ENCODE measurements at regions not wholly inside any gene's neighbourhood (a gene's known extent, or its start where the extent isn't known, plus 50 kb on each side); places are given as distances from the start of the nearest gene placed in this dataset.

DNA sequence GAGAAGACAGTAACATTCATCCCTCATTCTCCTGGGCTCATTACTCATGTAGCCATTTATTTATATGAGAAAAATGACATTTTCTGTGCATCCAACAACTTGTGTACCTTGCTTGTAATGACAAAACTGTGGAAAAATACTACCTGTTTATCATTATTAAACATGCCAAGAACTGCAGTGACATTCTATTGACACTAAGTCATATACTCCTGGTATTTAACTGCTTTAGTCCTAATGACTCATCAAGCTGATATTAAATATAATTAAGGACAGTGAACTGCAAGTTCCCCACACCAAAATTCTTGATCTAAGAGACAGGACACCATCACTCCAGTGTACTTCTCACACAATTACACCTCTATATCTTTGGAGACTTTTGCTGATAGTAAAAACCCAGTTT is 1328.7 kb upstream of the RAG2 start:
- H3K27me3 Mint-ChIP-seq (ENCODE audit: low read depth) = no peaks in the 10 kb centered on the region
- TF ChIP-seq, protein P1, sequence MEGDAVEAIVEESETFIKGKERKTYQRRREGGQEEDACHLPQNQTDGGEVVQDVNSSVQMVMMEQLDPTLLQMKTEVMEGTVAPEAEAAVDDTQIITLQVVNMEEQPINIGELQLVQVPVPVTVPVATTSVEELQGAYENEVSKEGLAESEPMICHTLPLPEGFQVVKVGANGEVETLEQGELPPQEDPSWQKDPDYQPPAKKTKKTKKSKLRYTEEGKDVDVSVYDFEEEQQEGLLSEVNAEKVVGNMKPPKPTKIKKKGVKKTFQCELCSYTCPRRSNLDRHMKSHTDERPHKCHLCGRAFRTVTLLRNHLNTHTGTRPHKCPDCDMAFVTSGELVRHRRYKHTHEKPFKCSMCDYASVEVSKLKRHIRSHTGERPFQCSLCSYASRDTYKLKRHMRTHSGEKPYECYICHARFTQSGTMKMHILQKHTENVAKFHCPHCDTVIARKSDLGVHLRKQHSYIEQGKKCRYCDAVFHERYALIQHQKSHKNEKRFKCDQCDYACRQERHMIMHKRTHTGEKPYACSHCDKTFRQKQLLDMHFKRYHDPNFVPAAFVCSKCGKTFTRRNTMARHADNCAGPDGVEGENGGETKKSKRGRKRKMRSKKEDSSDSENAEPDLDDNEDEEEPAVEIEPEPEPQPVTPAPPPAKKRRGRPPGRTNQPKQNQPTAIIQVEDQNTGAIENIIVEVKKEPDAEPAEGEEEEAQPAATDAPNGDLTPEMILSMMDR (IDR thresholded peaks at IDR 0.05) = no peak
- H3K27ac Mint-ChIP-seq (ENCODE audit: unreplicated experiment) = no peak overlapping the region
- no peaks in the 10 kb centered on the region for H3K36me3 Mint-ChIP-seq (ENCODE audit: low read depth)
- DNase-seq (ENCODE audit: low spot score) = no peak
- H3K9me3 Mint-ChIP-seq (ENCODE audit: low read depth) = peaks cover 10% of the 10 kb centered on the region
- peaks cover 4% of the 10 kb centered on the region for H3K4me1 Mint-ChIP-seq (ENCODE audit: low read depth)
- H3K4me3 Mint-ChIP-seq (ENCODE audit: unreplicated experiment) = no peak overlapping the region

DNA sequence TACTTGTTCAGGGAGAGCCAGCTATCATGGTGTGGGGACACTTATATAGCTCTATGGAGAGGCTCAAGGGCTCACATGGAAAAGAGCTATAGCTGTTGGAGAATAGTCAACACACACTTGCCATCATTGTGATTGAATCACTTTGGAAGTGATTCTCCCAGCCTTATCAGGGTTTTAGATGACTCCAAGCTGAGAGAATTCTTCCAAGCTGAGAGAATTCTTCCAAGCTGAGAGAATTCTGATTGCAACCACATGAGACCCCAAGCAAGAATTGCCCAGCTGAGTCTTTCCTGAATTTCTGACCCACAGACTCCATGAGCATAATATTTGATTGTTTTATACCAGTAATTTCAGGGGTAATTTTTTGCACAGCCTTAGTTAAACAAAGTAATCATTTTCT is 1318.3 kb upstream of the RAG2 start:
- Mint-ChIP-seq H3K4me3 (ENCODE audit: unreplicated experiment) (no peak overlapping the region), H3K9me3 (ENCODE audit: low read depth) (no peaks in the 10 kb centered on the region), H3K36me3 (ENCODE audit: low read depth) (no peaks in the 10 kb centered on the region), H3K27me3 (ENCODE audit: low read depth) (no peaks in the 10 kb centered on the region), H3K27ac (ENCODE audit: unreplicated experiment) (no peak overlapping the region), H3K4me1 (ENCODE audit: low read depth) (peaks cover 6% of the 10 kb centered on the region)
- DNase-seq (ENCODE audit: low spot score) = no peak
- TF ChIP-seq, protein P1 (IDR thresholded peaks at IDR 0.05) = no peak

DNA sequence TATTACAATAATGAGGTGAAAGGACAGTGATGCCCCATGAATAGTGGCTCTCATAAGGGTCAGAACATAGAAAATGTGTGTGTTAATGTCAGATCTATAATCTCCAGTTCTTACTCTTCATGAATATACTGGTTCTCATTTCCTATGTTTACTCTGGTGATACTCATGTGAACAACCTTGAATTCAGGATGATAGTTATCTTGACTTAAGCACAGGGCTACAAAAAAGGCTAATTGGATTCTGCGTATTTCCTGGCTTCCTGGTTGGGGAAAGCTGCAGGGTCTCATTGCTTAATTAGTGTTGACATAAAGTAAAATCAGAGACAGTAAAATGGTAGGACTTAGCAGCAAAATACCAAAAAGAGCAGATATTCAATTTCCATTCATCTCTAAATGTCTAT is 1316.8 kb upstream of the RAG2 start:
- Mint-ChIP-seq H3K27me3 (ENCODE audit: low read depth) (no peaks in the 10 kb centered on the region), H3K4me1 (ENCODE audit: low read depth) (peaks cover 6% of the 10 kb centered on the region), H3K9me3 (ENCODE audit: low read depth) (no peaks in the 10 kb centered on the region), H3K4me3 (ENCODE audit: unreplicated experiment) (no peak overlapping the region), H3K27ac (ENCODE audit: unreplicated experiment) (no peak overlapping the region), H3K36me3 (ENCODE audit: low read depth) (no peaks in the 10 kb centered on the region)
- DNase-seq (ENCODE audit: low spot score) = no peak
- TF ChIP-seq, protein P1 (IDR thresholded peaks at IDR 0.05) = no peak

DNA sequence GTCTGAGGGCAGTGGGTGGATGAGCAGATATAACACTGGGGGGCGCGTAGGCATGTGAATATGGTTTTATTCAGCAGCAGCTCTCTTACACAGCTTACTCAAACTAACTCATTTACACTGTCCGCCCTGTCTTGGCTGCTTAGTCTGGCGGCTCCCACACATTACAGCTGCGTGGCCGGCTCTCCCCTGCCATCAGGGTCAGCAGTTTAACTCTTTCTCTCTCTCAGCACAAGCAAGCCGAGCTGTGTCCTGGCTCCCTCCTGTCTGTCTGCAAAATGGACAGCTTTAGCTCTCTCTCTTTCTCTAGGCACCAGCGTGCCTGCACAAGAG is 1310.1 kb upstream of the RAG2 start:
- H3K27me3 Mint-ChIP-seq (ENCODE audit: low read depth) = no peaks in the 10 kb centered on the region

DNA sequence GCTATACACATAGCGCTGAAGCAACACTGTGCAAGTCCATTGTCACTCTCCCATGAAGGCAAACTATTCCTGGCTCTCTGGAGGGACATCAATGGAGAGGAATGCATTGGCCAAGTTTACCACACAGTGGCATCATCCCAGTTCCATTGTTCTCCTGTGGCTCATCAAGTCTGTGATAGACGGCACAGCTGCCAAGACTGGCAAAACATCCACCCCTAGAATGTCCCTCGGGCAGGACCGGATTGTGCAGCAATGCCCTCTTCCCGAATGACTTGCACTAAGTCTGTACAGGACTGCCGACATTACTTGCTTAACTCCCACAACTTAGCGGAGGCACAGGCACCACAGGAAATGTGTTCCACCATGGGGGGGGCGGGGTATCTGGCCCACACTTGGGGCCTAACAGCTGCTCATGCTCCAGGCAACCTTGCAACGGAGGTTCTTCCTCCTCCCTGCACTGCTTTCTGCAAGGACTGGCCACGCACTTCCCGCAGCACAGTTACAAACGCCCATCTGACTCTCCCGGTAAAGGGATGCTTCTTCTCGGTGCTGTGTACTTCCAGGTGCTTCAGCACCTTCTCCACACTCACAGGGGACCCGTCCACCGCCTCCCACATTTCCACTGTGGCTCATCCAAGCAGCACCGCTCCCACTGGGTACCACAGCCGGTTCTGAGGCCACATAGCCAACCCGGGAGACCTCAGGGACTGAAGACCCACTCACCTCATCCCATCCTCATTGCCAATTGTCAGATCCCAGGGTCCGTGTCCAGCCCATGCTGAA is 1309.6 kb upstream of the RAG2 start:
- DNase-seq (ENCODE audit: low spot score) = peak; percentile 59
- no peak overlapping the region for H3K27ac Mint-ChIP-seq (ENCODE audit: unreplicated experiment)

More for the DNA sequence above, 1310.1 kb upstream of the RAG2 start:
- Mint-ChIP-seq H3K27ac (ENCODE audit: unreplicated experiment) (no peak overlapping the region), H3K9me3 (ENCODE audit: low read depth) (no peaks in the 10 kb centered on the region), H3K36me3 (ENCODE audit: low read depth) (no peaks in the 10 kb centered on the region), H3K4me3 (ENCODE audit: unreplicated experiment) (no peak overlapping the region), H3K4me1 (ENCODE audit: low read depth) (no peaks in the 10 kb centered on the region)
- no peak for DNase-seq (ENCODE audit: low spot score)
- TF ChIP-seq, protein P1 (IDR thresholded peaks at IDR 0.05) = no peak

More for the DNA sequence above, 1309.6 kb upstream of the RAG2 start:
- no peaks in the 10 kb centered on the region for H3K4me1 Mint-ChIP-seq (ENCODE audit: low read depth)
- H3K36me3 Mint-ChIP-seq (ENCODE audit: low read depth) = no peaks in the 10 kb centered on the region
- no peaks in the 10 kb centered on the region for H3K9me3 Mint-ChIP-seq (ENCODE audit: low read depth)
- H3K4me3 Mint-ChIP-seq (ENCODE audit: unreplicated experiment) = no peak overlapping the region
- TF ChIP-seq, protein P1 (IDR thresholded peaks at IDR 0.05) = no peak
- no peaks in the 10 kb centered on the region for H3K27me3 Mint-ChIP-seq (ENCODE audit: low read depth)

All from chondrocyte (in vitro differentiated cells).